Common myeloid progenitor, CD34-positive (primary cell): ENCODE measurements at regions not wholly inside any gene's neighbourhood (a gene's known extent, or its start where the extent isn't known, plus 50 kb on each side); places are given as distances from the start of the nearest gene placed in this dataset.

Experiments
- CTCF ChIA-PET: fragments of 350-600 bp; sonication (Branson Sonifier 250); formaldehyde crosslinking; loops from one replicate; lab custom pipeline; 2021; ENCODE audit warnings: antibody characterized with exemption; lab: Charles Lee
- POLR2A ChIA-PET: fragments of 350-600 bp; sonication (Branson Sonifier 250); formaldehyde crosslinking; loops from one replicate; lab custom pipeline; 2021; ENCODE audit warnings: antibody characterized with exemption; lab: Charles Lee
- DNase-seq, 3 donors: peaks; one replicate each; pipeline versions ENCODE4 v3.0.0 to v3.0.0-alpha.2; 2013
- H3K27ac ChIP-seq, 2 experiments: 1 replicate in 1 of 2; 2 replicates in 1 of 2; pipeline ENCODE4 v1.7.0; 2013; ENCODE audit warnings: inconsistent platforms in 2 of 2, low read length in 2 of 2, mild to moderate bottlenecking in 2 of 2, low read depth in 1 of 2, moderate library complexity in 1 of 2; ENCODE audit not compliant: severe bottlenecking in 2 of 2, insufficient read depth in 1 of 2, poor library complexity in 1 of 2
- H3K27me3 ChIP-seq, 5 experiments: replicated peaks in 2 of 5; 1 replicate in 3 of 5; 2 replicates in 2 of 5; pipeline versions ENCODE4 v1.6.1 to v1.7.0; 2013; ENCODE audit warnings: low read length in 4 of 5, mild to moderate bottlenecking in 2 of 5, moderate library complexity in 2 of 5, inconsistent platforms in 1 of 5; ENCODE audit not compliant: insufficient read depth in 5 of 5, control insufficient read depth in 4 of 5
- H3K36me3 ChIP-seq, 4 experiments: 1 replicate in 2 of 4; 2 replicates in 2 of 4; pipeline versions ENCODE4 v1.6.1 to v1.7.0; 2013; ENCODE audit warnings: low read length in 3 of 4, control low read depth in 1 of 4, mild to moderate bottlenecking in 1 of 4; ENCODE audit not compliant: control insufficient read depth in 4 of 4, insufficient read depth in 4 of 4
- H3K4me1 ChIP-seq, 4 experiments: 1 replicate in 3 of 4; 2 replicates in 1 of 4; pipeline versions ENCODE4 v1.6.1 to v1.7.1; 2013; ENCODE audit warnings: low read length in 3 of 4, mild to moderate bottlenecking in 3 of 4, control low read depth in 1 of 4, inconsistent platforms in 1 of 4, moderate library complexity in 1 of 4; ENCODE audit not compliant: control insufficient read depth in 4 of 4, insufficient read depth in 4 of 4; ENCODE audit errors: control extremely low read depth in 1 of 4
- H3K4me3 ChIP-seq, 7 experiments: 1 replicate in 4 of 7; 2 replicates in 3 of 7; pipeline versions ENCODE4 v1.5.1 to v1.7.0; 2013; ENCODE audit warnings: mild to moderate bottlenecking in 7 of 7, low read length in 6 of 7, moderate library complexity in 6 of 7, inconsistent platforms in 2 of 7, low read depth in 2 of 7, control low read depth in 1 of 7; ENCODE audit not compliant: insufficient read depth in 4 of 7, control insufficient read depth in 1 of 7; ENCODE audit errors: extremely low read depth in 1 of 7
- H3K9me3 ChIP-seq, 5 experiments: 1 replicate in 4 of 5; 2 replicates in 1 of 5; pipeline versions ENCODE4 v1.6.1 to v1.7.1; 2013; ENCODE audit warnings: low read length in 4 of 5, mild to moderate bottlenecking in 2 of 5, inconsistent platforms in 1 of 5, low read depth in 1 of 5, moderate library complexity in 1 of 5; ENCODE audit not compliant: control insufficient read depth in 4 of 5, insufficient read depth in 2 of 5; ENCODE audit errors: control extremely low read depth in 1 of 5
- WGBS: methylation state at CpG from one replicate; pipeline ENCODE4 v1.1.5; 2013; ENCODE audit not compliant: insufficient coverage; 5-methylcytosine and 5-hydroxymethylcytosine counted together

GRCh38 chr9:8036914-8037524, 237.4 kb upstream of the DMAC1 start:
- Histone ChIP-seq H3K27ac (no peak overlapping the region), H3K27me3 (no peaks in the 10 kb centered on the region), H3K9me3 (peaks cover 1 to 18% (median 5%) of the 10 kb centered on the region in 5 experiments), H3K36me3 (no peaks in the 10 kb centered on the region), H3K4me1 (no peaks in the 10 kb centered on the region), H3K4me3 (no peak overlapping the region)
- no peak for DNase-seq
- ChIA-PET CTCF (no interaction called here), POLR2A (no interaction called here)

- no peak overlapping the region for H3K4me3 ChIP-seq
- POLR2A ChIA-PET: no interaction called here
- WGBS: 100% methylated on average over 1 of the region's 2 CpGs
- no peaks in the 10 kb centered on the region for H3K36me3 ChIP-seq
- DNase-seq: no peak
- CTCF ChIA-PET: interaction anchor here (1.5 kb wide), 1 partner anchor 9 kb away, joined by 3 read pairs; no protein-coding TSS in a partner anchor
- H3K27ac ChIP-seq: no peak overlapping the region
- H3K4me1 ChIP-seq: no peaks in the 10 kb centered on the region
- peaks cover 0 to 11% (median 5%) of the 10 kb centered on the region in 5 experiments for H3K9me3 ChIP-seq
- no peaks in the 10 kb centered on the region for H3K27me3 ChIP-seq
Observed at GRCh38 chr9:8033794-8034193, 234.2 kb upstream of the DMAC1 start.

GRCh38 chr9:8030095-8030494, 230.5 kb upstream of the DMAC1 start:
- CTCF ChIA-PET: no interaction called here
- no peak overlapping the region for H3K27ac ChIP-seq

GRCh38 chr9:8027351-8027750, 227.8 kb upstream of the DMAC1 start:
- no peak for DNase-seq
- Histone ChIP-seq H3K4me1 (no peaks in the 10 kb centered on the region), H3K27me3 (no peaks in the 10 kb centered on the region), H3K4me3 (no peak overlapping the region), H3K36me3 (no peaks in the 10 kb centered on the region), H3K9me3 (peaks cover 0 to 4% (median 0%) of the 10 kb centered on the region in 5 experiments), H3K27ac (no peak overlapping the region)
- ChIA-PET POLR2A (no interaction called here), CTCF (no interaction called here)
- 93% methylated on average over 2 of the region's 4 CpGs for WGBS

More at GRCh38 chr9:8030095-8030494, 230.5 kb upstream of the DMAC1 start:
- H3K36me3 ChIP-seq: no peaks in the 10 kb centered on the region
- no peaks in the 10 kb centered on the region for H3K9me3 ChIP-seq
- no peaks in the 10 kb centered on the region for H3K27me3 ChIP-seq
- DNase-seq: no peak
- 88% methylated on average over 2 of the region's 4 CpGs for WGBS
- H3K4me3 ChIP-seq: no peak overlapping the region
- POLR2A ChIA-PET: no interaction called here
- no peaks in the 10 kb centered on the region for H3K4me1 ChIP-seq

- WGBS: no CpG with 5 or more reads among the region's 2 CpGs
- no peaks in the 10 kb centered on the region for H3K27me3 ChIP-seq
- CTCF ChIA-PET: no interaction called here
- peaks cover 0 to 4% (median 0%) of the 10 kb centered on the region in 5 experiments for H3K9me3 ChIP-seq
- no peak for DNase-seq
- no peak overlapping the region for H3K4me3 ChIP-seq
- POLR2A ChIA-PET: no interaction called here
- no peaks in the 10 kb centered on the region for H3K4me1 ChIP-seq
- H3K36me3 ChIP-seq: no peaks in the 10 kb centered on the region
- no peak overlapping the region for H3K27ac ChIP-seq
Observed at GRCh38 chr9:8025551-8025950, 226.0 kb upstream of the DMAC1 start.

GRCh38 chr9:8020186-8020585, 220.6 kb upstream of the DMAC1 start:
- H3K4me1 ChIP-seq: no peaks in the 10 kb centered on the region
- POLR2A ChIA-PET: no interaction called here
- H3K9me3 ChIP-seq: peaks cover 0 to 4% (median 0%) of the 10 kb centered on the region in 5 experiments
- no peaks in the 10 kb centered on the region for H3K36me3 ChIP-seq
- no peak for DNase-seq
- no peak overlapping the region for H3K27ac ChIP-seq
- no CpG with 5 or more reads among the region's 1 CpG for WGBS
- H3K27me3 ChIP-seq: no peaks in the 10 kb centered on the region
- no peak overlapping the region for H3K4me3 ChIP-seq
- CTCF ChIA-PET: no interaction called here

- H3K27me3 ChIP-seq: no peaks in the 10 kb centered on the region
- POLR2A ChIA-PET: no interaction called here
- no peak for DNase-seq
- H3K4me3 ChIP-seq: no peak overlapping the region
- H3K36me3 ChIP-seq: no peaks in the 10 kb centered on the region
- CTCF ChIA-PET: no interaction called here
- no peak overlapping the region for H3K27ac ChIP-seq
- no peaks in the 10 kb centered on the region for H3K4me1 ChIP-seq
- peaks cover 0 to 4% (median 0%) of the 10 kb centered on the region in 5 experiments for H3K9me3 ChIP-seq
- no CpG with 5 or more reads among the region's 3 CpGs for WGBS
Observed at GRCh38 chr9:8019636-8020035, 220.1 kb upstream of the DMAC1 start.
